Upper lobe of right lung (tissue), 1 donor: ENCODE measurements at regions not wholly inside any gene's neighbourhood (a gene's known extent, or its start where the extent isn't known, plus 50 kb on each side); places are given as distances from the start of the nearest gene placed in this dataset.

Experiments used
- ATAC-seq: fragments of 200-7000 bp; cut with Tn5 transposase; one replicate; pipeline ENCODE4 v1.9.1; 2020; ENCODE audit warnings: mild to moderate bottlenecking, moderate library complexity
- DNase-seq: peaks from one replicate; pipeline ENCODE4 v3.0.0-alpha.2; 2020
- H3K27ac ChIP-seq: fragments of 200-600 bp; one replicate; pipeline ENCODE4 v1.8.0; 2022
- H3K27me3 ChIP-seq: fragments of 200-600 bp; one replicate; pipeline ENCODE4 v1.8.0; 2022; ENCODE audit warnings: mild to moderate bottlenecking
- H3K36me3 ChIP-seq: fragments of 200-600 bp; one replicate; pipeline ENCODE4 v1.8.0; 2022
- H3K4me1 ChIP-seq: fragments of 200-600 bp; one replicate; pipeline ENCODE4 v1.8.0; 2022
- H3K4me3 ChIP-seq: fragments of 200-600 bp; one replicate; pipeline ENCODE4 v1.8.0; 2022; ENCODE audit warnings: mild to moderate bottlenecking
- H3K9me3 ChIP-seq: fragments of 200-600 bp; one replicate; pipeline ENCODE4 v1.8.0; 2022
- CTCF ChIP-seq: fragments of 200-600 bp; IDR thresholded peaks from one replicate; pipeline ENCODE4 v1.8.0; 2022; ENCODE audit warnings: antibody characterized with exemption
- intact Hi-C: fragments of 100-400 bp; cut with DNase I; formaldehyde crosslinking; loops from one replicate; pipeline ENCODE4 v1.11.0; 2022
- donor health status: DM: no; HTN: yes; CAD: no; lungs with severe emphysema.

DNA sequence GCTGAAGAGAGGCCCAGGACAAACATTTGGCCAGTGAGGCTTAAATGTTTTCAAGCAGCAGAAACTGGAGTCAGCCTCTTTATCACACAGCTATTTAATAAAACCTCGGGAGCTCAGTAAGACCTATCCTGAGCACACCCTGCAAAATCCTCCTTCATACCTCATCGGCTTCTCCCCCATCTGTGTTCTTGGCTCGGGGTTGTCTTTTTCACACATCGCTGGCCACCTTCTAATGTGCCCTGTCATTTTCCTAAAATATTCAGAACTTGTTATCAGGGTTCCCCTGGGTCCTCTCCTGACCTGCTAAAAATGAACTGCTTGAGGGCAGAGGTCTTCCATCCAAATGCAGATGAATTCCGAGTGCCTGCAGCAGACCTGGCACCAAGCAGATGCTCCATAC lies 310.3 kb upstream of the AKR1E2 start:
- ATAC-seq: no peak
- TF ChIP-seq CTCF: no peak
- no peak overlapping the region for H3K4me3 ChIP-seq
- H3K4me1 ChIP-seq: peaks cover 5% of the 10 kb centered on the region
- H3K9me3 ChIP-seq: no peaks in the 10 kb centered on the region
- no peaks in the 10 kb centered on the region for H3K36me3 ChIP-seq
- H3K27me3 ChIP-seq: no peaks in the 10 kb centered on the region
- no peak overlapping the region for H3K27ac ChIP-seq
- DNase-seq: no peak
- intact Hi-C loops: no loop called here

DNA sequence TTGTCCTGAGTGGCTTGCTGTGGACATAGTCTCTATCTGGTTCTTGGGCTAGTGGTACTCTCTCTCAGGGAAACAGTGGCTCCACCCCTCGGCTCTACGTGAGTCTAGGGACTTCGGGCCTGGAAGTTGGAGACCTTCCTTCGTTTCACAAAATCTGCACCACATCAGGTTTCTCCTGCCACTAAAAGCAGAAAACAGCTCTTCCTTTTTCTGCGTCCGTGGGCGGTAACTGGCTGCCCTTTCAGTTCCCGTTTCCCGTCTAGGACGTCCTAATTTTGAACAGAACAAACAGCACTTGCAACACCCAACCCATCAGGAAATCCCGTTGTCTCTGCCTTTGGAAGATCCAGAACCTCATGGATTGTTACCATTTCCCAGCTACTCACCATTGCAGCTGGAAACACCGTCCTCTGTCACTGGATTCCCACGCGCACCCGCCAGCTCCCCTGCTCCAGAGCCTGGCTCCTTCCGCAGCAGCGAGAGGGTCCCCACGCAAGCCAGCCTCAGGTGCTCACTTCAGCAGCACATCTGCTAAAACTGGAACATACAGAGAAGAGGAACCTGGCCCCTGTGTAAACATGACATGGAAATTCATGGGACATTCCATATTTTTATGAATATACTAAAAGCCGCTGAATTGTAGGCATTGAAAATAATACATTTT lies 311.4 kb upstream of the AKR1E2 start:
- Histone ChIP-seq H3K4me1 (peaks cover 5% of the 10 kb centered on the region), H3K4me3 (no peak overlapping the region), H3K9me3 (no peaks in the 10 kb centered on the region), H3K27ac (peak overlapping the region; percentile 7), H3K27me3 (no peaks in the 10 kb centered on the region), H3K36me3 (no peaks in the 10 kb centered on the region)
- peak; percentile 92 for ATAC-seq
- peak; percentile 72 for DNase-seq
- intact Hi-C loops: no loop called here
- no peak for TF ChIP-seq CTCF

- Histone ChIP-seq H3K36me3 (no peaks in the 10 kb centered on the region), H3K4me1 (peaks cover 5% of the 10 kb centered on the region), H3K27ac (no peak overlapping the region), H3K27me3 (no peaks in the 10 kb centered on the region), H3K9me3 (no peaks in the 10 kb centered on the region), H3K4me3 (no peak overlapping the region)
- DNase-seq: no peak
- TF ChIP-seq CTCF: peak; percentile 43
- peak; percentile 64 for ATAC-seq
- intact Hi-C loops: no loop called here
Measured at GRCh38 chr10:4512671-4513240, 313.3 kb upstream of the AKR1E2 start.

- no peak for ATAC-seq
- H3K27ac ChIP-seq: no peak overlapping the region
Measured at GRCh38 chr10:4512196-4512595, 313.8 kb upstream of the AKR1E2 start.

DNA sequence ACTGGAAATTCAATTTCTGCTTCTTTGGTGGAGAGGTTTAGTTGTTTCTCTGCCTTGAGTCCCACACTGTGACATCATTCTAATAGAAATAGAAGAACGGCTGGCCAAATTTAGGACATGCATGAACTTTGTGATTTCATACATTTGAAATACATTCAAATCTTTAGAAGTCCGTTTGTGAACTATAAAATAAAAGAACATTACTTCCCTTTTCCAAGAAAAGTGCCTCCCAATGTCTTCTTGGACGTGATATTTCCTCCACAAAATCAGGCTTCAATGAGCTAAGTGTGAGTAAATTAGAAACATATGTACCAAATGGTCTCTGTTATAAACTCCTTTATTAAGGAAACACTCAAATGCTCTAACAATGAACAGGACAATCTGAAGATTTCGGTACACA lies 314.5 kb upstream of the AKR1E2 start:
- H3K4me3 ChIP-seq: no peak overlapping the region
- DNase-seq (no peak), ATAC-seq (no peak)
- H3K27ac ChIP-seq: no peak overlapping the region
- H3K4me1 ChIP-seq: peaks cover 5% of the 10 kb centered on the region
- no peak for TF ChIP-seq CTCF
- H3K36me3 ChIP-seq: no peaks in the 10 kb centered on the region
- intact Hi-C loops: no loop called here
- no peaks in the 10 kb centered on the region for H3K27me3 ChIP-seq
- no peaks in the 10 kb centered on the region for H3K9me3 ChIP-seq

More at GRCh38 chr10:4512196-4512595, 313.8 kb upstream of the AKR1E2 start:
- intact Hi-C loops: no loop called here
- no peaks in the 10 kb centered on the region for H3K9me3 ChIP-seq
- DNase-seq: no peak
- H3K4me1 ChIP-seq: peaks cover 5% of the 10 kb centered on the region
- H3K27me3 ChIP-seq: no peaks in the 10 kb centered on the region
- H3K4me3 ChIP-seq: no peak overlapping the region
- H3K36me3 ChIP-seq: no peaks in the 10 kb centered on the region
- TF ChIP-seq CTCF: no peak
